Loucy (cell line): ENCODE measurements at regions not wholly inside any gene's neighbourhood (a gene's known extent, or its start where the extent isn't known, plus 50 kb on each side); places are given as distances from the start of the nearest gene placed in this dataset.

ENCODE experiments used
- H2AFZ ChIP-seq: fragments of 200-600 bp; sonication (generic); 2 replicates; pipeline ENCODE4 v1.6.0; 2016; ENCODE audit warnings: antibody characterized with exemption, mild to moderate bottlenecking, low read length, moderate library complexity
- H3F3A ChIP-seq: fragments of 200-600 bp; 2 replicates; pipeline ENCODE4 v1.6.0; 2016; ENCODE audit warnings: antibody characterized with exemption, low read depth, mild to moderate bottlenecking
- H3K27me3 ChIP-seq: fragments of 200-600 bp; sonication (generic); 2 replicates; pipeline ENCODE4 v1.6.1; 2014; ENCODE audit warnings: low read length, mild to moderate bottlenecking; ENCODE audit not compliant: insufficient read depth, poor library complexity, severe bottlenecking
- H3K36me3 ChIP-seq: fragments of 200-600 bp; sonication (generic); 2 replicates; pipeline ENCODE4 v1.6.1; 2016; ENCODE audit warnings: low read length; ENCODE audit not compliant: insufficient read depth
- H3K4me1 ChIP-seq: fragments of 200-600 bp; sonication (generic); 2 replicates; pipeline ENCODE4 v1.5.1; 2014; ENCODE audit warnings: low read length, mild to moderate bottlenecking; ENCODE audit not compliant: insufficient read depth, poor library complexity, severe bottlenecking
- H3K4me2 ChIP-seq: fragments of 200-600 bp; sonication (generic); 2 replicates; pipeline ENCODE4 v1.6.0; 2014; ENCODE audit warnings: antibody characterized with exemption, low read length, low read depth, mild to moderate bottlenecking; ENCODE audit not compliant: poor library complexity, severe bottlenecking
- H3K4me3 ChIP-seq: fragments of 200-600 bp; sonication (generic); 2 replicates; pipeline ENCODE4 v1.5.1; 2014; ENCODE audit warnings: low read length, mild to moderate bottlenecking, mixed read lengths; ENCODE audit not compliant: poor library complexity, severe bottlenecking
- H3K79me2 ChIP-seq: fragments of 200-600 bp; sonication (generic); 2 replicates; pipeline ENCODE4 v1.6.1; 2014; ENCODE audit warnings: low read length; ENCODE audit not compliant: insufficient read depth
- H3K9ac ChIP-seq: fragments of 200-600 bp; sonication (generic); 2 replicates; pipeline ENCODE4 v1.6.0; 2014; ENCODE audit warnings: mild to moderate bottlenecking, low read depth, low read length, moderate library complexity; ENCODE audit not compliant: poor library complexity, severe bottlenecking
- H3K9me2 ChIP-seq: fragments of 200-600 bp; sonication (generic); replicated peaks from 2 replicates; pipeline ENCODE4 v1.6.1; 2016; ENCODE audit warnings: low read depth, low read length, mixed read lengths
- H3K9me3 ChIP-seq: fragments of 200-600 bp; sonication (generic); 2 replicates; pipeline ENCODE4 v1.6.1; 2014; ENCODE audit warnings: mild to moderate bottlenecking, antibody characterized with exemption, low read length, low read depth; ENCODE audit not compliant: insufficient read depth
- H4K20me1 ChIP-seq: fragments of 200-600 bp; sonication (generic); 2 replicates; pipeline ENCODE4 v1.6.0; 2014; ENCODE audit warnings: antibody characterized with exemption, low read length, mild to moderate bottlenecking; ENCODE audit not compliant: insufficient read depth, poor library complexity, severe bottlenecking
- EZH2phosphoT487 ChIP-seq: fragments of 200-600 bp; IDR thresholded peaks from 2 replicates; pipeline ENCODE4 v1.6.1; 2018; ENCODE audit warnings: antibody characterized with exemption, mild to moderate bottlenecking, moderate library complexity, borderline replicate concordance
- TF ChIP-seq, protein P1 (sequence below): fragments of 200-600 bp; sonication (generic); conservative IDR thresholded peaks from 2 replicates; pipeline ENCODE4 v1.5.1; 2014; ENCODE audit warnings: mild to moderate bottlenecking, antibody characterized with exemption, low read length

DNA sequence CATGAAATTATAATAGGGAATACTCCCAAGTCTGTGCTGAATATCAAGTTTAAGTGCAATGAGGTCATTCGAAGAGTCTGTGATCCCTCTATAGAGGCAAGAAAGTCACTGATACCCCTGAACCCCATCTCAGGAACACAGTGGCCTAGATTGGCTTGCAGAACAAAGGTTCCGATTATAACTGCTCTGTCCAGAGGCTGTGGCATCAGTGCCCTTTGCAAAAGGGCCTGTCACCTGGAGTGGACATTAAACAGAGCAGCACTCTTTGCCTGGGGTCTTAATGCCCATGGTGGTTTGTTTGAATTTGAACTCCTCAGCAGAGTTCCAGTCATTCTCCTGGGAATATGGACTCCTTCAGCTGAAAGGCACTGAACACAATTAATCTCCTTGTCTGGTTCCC is 93.9 kb upstream of the SLCO3A1 start:
- H3K4me1 ChIP-seq: no peaks in the 10 kb centered on the region
- H2AFZ ChIP-seq: no peak overlapping the region
- no peaks in the 10 kb centered on the region for H3F3A ChIP-seq
- H3K79me2 ChIP-seq: no peaks in the 10 kb centered on the region
- H3K9me2 ChIP-seq: no peaks in the 10 kb centered on the region
- H3K27me3 ChIP-seq: no peaks in the 10 kb centered on the region
- no peak overlapping the region for H3K9ac ChIP-seq
- H4K20me1 ChIP-seq: no peaks in the 10 kb centered on the region
- no peaks in the 10 kb centered on the region for H3K36me3 ChIP-seq
- TF ChIP-seq, protein P1, sequence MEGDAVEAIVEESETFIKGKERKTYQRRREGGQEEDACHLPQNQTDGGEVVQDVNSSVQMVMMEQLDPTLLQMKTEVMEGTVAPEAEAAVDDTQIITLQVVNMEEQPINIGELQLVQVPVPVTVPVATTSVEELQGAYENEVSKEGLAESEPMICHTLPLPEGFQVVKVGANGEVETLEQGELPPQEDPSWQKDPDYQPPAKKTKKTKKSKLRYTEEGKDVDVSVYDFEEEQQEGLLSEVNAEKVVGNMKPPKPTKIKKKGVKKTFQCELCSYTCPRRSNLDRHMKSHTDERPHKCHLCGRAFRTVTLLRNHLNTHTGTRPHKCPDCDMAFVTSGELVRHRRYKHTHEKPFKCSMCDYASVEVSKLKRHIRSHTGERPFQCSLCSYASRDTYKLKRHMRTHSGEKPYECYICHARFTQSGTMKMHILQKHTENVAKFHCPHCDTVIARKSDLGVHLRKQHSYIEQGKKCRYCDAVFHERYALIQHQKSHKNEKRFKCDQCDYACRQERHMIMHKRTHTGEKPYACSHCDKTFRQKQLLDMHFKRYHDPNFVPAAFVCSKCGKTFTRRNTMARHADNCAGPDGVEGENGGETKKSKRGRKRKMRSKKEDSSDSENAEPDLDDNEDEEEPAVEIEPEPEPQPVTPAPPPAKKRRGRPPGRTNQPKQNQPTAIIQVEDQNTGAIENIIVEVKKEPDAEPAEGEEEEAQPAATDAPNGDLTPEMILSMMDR: no peak
- TF ChIP-seq EZH2phosphoT487: no peak
- no peak overlapping the region for H3K4me2 ChIP-seq
- no peaks in the 10 kb centered on the region for H3K9me3 ChIP-seq
- no peak overlapping the region for H3K4me3 ChIP-seq

DNA sequence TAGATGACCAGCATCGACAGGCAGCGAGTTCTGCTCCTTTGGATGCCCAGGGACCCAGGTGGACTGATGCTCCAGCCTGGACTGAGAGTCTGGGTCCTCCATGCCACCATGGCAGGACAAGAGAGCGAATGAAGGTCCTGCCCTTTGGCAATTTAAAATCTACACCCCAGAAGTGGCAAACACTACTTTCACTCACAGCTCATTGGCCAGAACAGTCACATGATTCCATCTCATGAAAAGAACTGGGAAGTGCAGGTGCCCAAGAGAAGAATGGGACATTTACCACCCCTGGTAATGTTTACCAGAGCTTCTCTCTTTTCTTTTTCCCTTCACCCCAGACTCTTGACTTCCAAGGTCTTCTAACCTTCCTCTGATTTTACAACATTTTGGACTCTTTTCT is 87.8 kb upstream of the SLCO3A1 start:
- Histone ChIP-seq H3F3A (no peaks in the 10 kb centered on the region), H3K79me2 (no peaks in the 10 kb centered on the region), H3K4me2 (no peak overlapping the region), H3K9ac (no peak overlapping the region), H3K9me2 (no peaks in the 10 kb centered on the region), H3K27me3 (no peaks in the 10 kb centered on the region), H2AFZ (no peak overlapping the region), H3K4me3 (no peak overlapping the region), H3K36me3 (no peaks in the 10 kb centered on the region), H3K4me1 (no peaks in the 10 kb centered on the region), H4K20me1 (no peaks in the 10 kb centered on the region), H3K9me3 (no peaks in the 10 kb centered on the region)
- TF ChIP-seq, protein P1: no peak
- TF ChIP-seq EZH2phosphoT487: no peak

DNA sequence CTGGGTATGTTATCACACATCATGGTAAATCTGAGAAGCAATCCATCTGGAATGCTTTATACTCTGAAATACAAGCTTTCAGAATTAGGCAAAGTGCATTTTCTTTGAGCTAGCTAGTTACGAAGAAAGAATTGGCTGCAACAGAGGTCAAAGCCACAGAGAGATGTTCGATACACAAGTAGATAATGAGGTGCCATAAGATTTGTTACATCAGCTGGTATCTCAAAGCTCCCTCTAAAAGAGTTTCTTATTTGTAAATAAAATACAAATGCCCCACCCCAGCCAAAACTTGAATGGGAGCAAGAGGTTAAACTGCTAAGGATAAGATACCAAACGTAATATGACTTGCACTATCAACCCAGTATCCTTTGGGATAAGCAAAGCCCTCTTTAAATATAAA is 84.0 kb upstream of the SLCO3A1 start:
- Histone ChIP-seq H2AFZ (no peak overlapping the region), H3K9me2 (no peaks in the 10 kb centered on the region), H3K79me2 (no peaks in the 10 kb centered on the region), H3K9me3 (no peaks in the 10 kb centered on the region), H3K4me3 (no peak overlapping the region), H4K20me1 (no peaks in the 10 kb centered on the region), H3K36me3 (no peaks in the 10 kb centered on the region), H3F3A (no peaks in the 10 kb centered on the region), H3K27me3 (no peaks in the 10 kb centered on the region), H3K4me2 (no peak overlapping the region), H3K4me1 (no peaks in the 10 kb centered on the region), H3K9ac (no peak overlapping the region)
- TF ChIP-seq, protein P1: no peak
- TF ChIP-seq EZH2phosphoT487: no peak
